Suppressor macrophage treated with lipopolysaccharide for 4 hours (primary cell): ENCODE measurements at regions not wholly inside any gene's neighbourhood (a gene's known extent, or its start where the extent isn't known, plus 50 kb on each side); places are given as distances from the start of the nearest gene placed in this dataset.
"Not testable (repeated sequence)": the region's sequence is repeated elsewhere in the genome, so short reads cannot be mapped to it uniquely, and the experiment has no call there.

Experiments used
- DNase-seq: peaks from one replicate; pipeline ENCODE4 v3.0.0-alpha.2; 2020

GRCh38 chr10:131533846-131534526 lies 222.5 kb upstream of the TCERG1L start:
- DNase-seq = no peak

GRCh38 chr10:131534836-131535235 lies 223.3 kb upstream of the TCERG1L start:
- DNase-seq = no peak

- no peak for DNase-seq
These were observed 225.2 kb upstream of the TCERG1L start for GRCh38 chr10:131536676-131537075.

GRCh38 chr10:131537281-131537680 lies 225.8 kb upstream of the TCERG1L start:
- DNase-seq = no peak

GRCh38 chr10:131544495-131544894 lies 233.0 kb upstream of the TCERG1L start:
- DNase-seq = no peak

- no peak for DNase-seq
These were observed 234.7 kb upstream of the TCERG1L start for GRCh38 chr10:131546086-131546810.

GRCh38 chr10:131547129-131547799 lies 235.7 kb upstream of the TCERG1L start:
- DNase-seq = no peak

GRCh38 chr10:131548176-131548575 lies 236.7 kb upstream of the TCERG1L start:
- no peak for DNase-seq

GRCh38 chr10:131549116-131549515 lies 237.6 kb upstream of the TCERG1L start:
- no peak for DNase-seq

GRCh38 chr10:131553121-131553520 lies 241.6 kb upstream of the TCERG1L start:
- no peak for DNase-seq

GRCh38 chr10:131553581-131553980 lies 242.1 kb upstream of the TCERG1L start:
- no peak for DNase-seq

- no peak for DNase-seq
These were observed 243.3 kb upstream of the TCERG1L start for GRCh38 chr10:131554821-131555220.

- no peak for DNase-seq
These were observed 243.9 kb upstream of the TCERG1L start for GRCh38 chr10:131555406-131555805.

GRCh38 chr10:131556061-131556896 lies 244.8 kb upstream of the TCERG1L start:
- DNase-seq = no peak

GRCh38 chr10:131556897-131557495 lies 245.5 kb upstream of the TCERG1L start:
- DNase-seq = no peak

- not testable (repeated sequence) for DNase-seq
These were observed 246.4 kb upstream of the TCERG1L start for GRCh38 chr10:131557956-131558355.

GRCh38 chr10:131559450-131559911 lies 248.0 kb upstream of the TCERG1L start:
- DNase-seq = no peak

- DNase-seq = no peak
These were observed 248.6 kb upstream of the TCERG1L start for GRCh38 chr10:131560166-131560565.

- no peak for DNase-seq
These were observed 249.3 kb upstream of the TCERG1L start for GRCh38 chr10:131560706-131561355.

GRCh38 chr10:131561897-131562296 lies 250.4 kb upstream of the TCERG1L start:
- no peak for DNase-seq

- no peak for DNase-seq
These were observed 251.9 kb upstream of the TCERG1L start for GRCh38 chr10:131563411-131563810.
